Vagina (tissue), 2 donors: ENCODE measurements at regions not wholly inside any gene's neighbourhood (a gene's known extent, or its start where the extent isn't known, plus 50 kb on each side); places are given as distances from the start of the nearest gene placed in this dataset.

Source experiments
- POLR2A ChIP-seq, 2 donors: fragments of 450-650 bp; IDR thresholded peaks; one replicate each; pipeline ENCODE4 v1.6.1; 2017; ENCODE audit warnings: antibody characterized with exemption in 2 of 2, mild to moderate bottlenecking in 2 of 2, moderate library complexity in 2 of 2
- POLR2AphosphoS5 ChIP-seq, 2 donors: sonication (generic); formaldehyde crosslinking; IDR thresholded peaks; one replicate each; pipeline ENCODE4 v1.9.0; 2017; ENCODE audit warnings: antibody characterized with exemption in 2 of 2, mild to moderate bottlenecking in 2 of 2, low read depth in 1 of 2; ENCODE audit not compliant: insufficient read depth in 1 of 2
- TF ChIP-seq, protein P1 (sequence below), 3 experiments: fragments of 450-650 bp in 2 of 3; fragments of 200-600 bp in 1 of 3; sonication (generic) in 1 of 3; IDR thresholded peaks; one replicate each; pipeline ENCODE4 v1.5.1; 2017 to 2019; ENCODE audit warnings: antibody characterized with exemption in 3 of 3, mild to moderate bottlenecking in 2 of 3, moderate library complexity in 2 of 3

- TF ChIP-seq, protein P1, sequence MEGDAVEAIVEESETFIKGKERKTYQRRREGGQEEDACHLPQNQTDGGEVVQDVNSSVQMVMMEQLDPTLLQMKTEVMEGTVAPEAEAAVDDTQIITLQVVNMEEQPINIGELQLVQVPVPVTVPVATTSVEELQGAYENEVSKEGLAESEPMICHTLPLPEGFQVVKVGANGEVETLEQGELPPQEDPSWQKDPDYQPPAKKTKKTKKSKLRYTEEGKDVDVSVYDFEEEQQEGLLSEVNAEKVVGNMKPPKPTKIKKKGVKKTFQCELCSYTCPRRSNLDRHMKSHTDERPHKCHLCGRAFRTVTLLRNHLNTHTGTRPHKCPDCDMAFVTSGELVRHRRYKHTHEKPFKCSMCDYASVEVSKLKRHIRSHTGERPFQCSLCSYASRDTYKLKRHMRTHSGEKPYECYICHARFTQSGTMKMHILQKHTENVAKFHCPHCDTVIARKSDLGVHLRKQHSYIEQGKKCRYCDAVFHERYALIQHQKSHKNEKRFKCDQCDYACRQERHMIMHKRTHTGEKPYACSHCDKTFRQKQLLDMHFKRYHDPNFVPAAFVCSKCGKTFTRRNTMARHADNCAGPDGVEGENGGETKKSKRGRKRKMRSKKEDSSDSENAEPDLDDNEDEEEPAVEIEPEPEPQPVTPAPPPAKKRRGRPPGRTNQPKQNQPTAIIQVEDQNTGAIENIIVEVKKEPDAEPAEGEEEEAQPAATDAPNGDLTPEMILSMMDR (IDR thresholded peaks at IDR 0.05) = no peak
- TF ChIP-seq POLR2AphosphoS5 (IDR thresholded peaks at IDR 0.05; ENCODE audit: insufficient read depth in 1 of 2, low read depth in 1 of 2) (no peak), POLR2A (IDR thresholded peaks at IDR 0.05) (no peak)
These were observed 196.9 kb upstream of the NOVA1 start for GRCh38 chr14:26794731-26795130.
